ENCODE measurements at regions not wholly inside any gene's neighbourhood (a gene's known extent, or its start where the extent isn't known, plus 50 kb on each side); places are given as distances from the start of the nearest gene placed in this dataset.

GRCh38 chr12:41930866-41931437 is 213.7 kb downstream of the GXYLT1 start:
- DNase-seq (ENCODE audit: low spot score), result no peak

- DNase-seq (ENCODE audit: low spot score), result no peak
Measured at GRCh38 chr12:41924111-41924510, 220.6 kb downstream of the GXYLT1 start.

- DNase-seq (ENCODE audit: low spot score), result no peak
Measured at GRCh38 chr12:41923351-41923750, 221.3 kb downstream of the GXYLT1 start.

GRCh38 chr12:41920355-41920754 is 224.3 kb downstream of the GXYLT1 start:
- no peak for DNase-seq (ENCODE audit: low spot score)

GRCh38 chr12:41919526-41920261 is 225.0 kb downstream of the GXYLT1 start:
- DNase-seq (ENCODE audit: low spot score), result no peak

GRCh38 chr12:41919048-41919447 is 225.6 kb downstream of the GXYLT1 start:
- DNase-seq (ENCODE audit: low spot score), result no peak

- no peak for DNase-seq (ENCODE audit: low spot score)
Measured at GRCh38 chr12:41917938-41918341, 226.7 kb downstream of the GXYLT1 start.

GRCh38 chr12:41917181-41917580 is 227.5 kb downstream of the GXYLT1 start:
- no peak for DNase-seq (ENCODE audit: low spot score)

GRCh38 chr12:41910578-41911320 is 233.9 kb downstream of the GXYLT1 start:
- no peak for DNase-seq (ENCODE audit: low spot score)

GRCh38 chr12:41908206-41908605 is 236.5 kb downstream of the GXYLT1 start:
- DNase-seq (ENCODE audit: low spot score), result no peak

- DNase-seq (ENCODE audit: low spot score), result no peak
Measured at GRCh38 chr12:41907550-41907949, 237.1 kb downstream of the GXYLT1 start.

- DNase-seq (ENCODE audit: low spot score), result no peak
Measured at GRCh38 chr12:41907021-41907420, 237.7 kb downstream of the GXYLT1 start.

- no peak for DNase-seq (ENCODE audit: low spot score)
Measured at GRCh38 chr12:41905759-41906297, 238.8 kb downstream of the GXYLT1 start.

- DNase-seq (ENCODE audit: low spot score), result no peak
Measured at GRCh38 chr12:41905073-41905758, 239.5 kb downstream of the GXYLT1 start.

- no peak for DNase-seq (ENCODE audit: low spot score)
Measured at GRCh38 chr12:41904041-41904440, 240.6 kb downstream of the GXYLT1 start.

- no peak for DNase-seq (ENCODE audit: low spot score)
Measured at GRCh38 chr12:41903014-41903708, 241.5 kb downstream of the GXYLT1 start.

- no peak for DNase-seq (ENCODE audit: low spot score)
Measured at GRCh38 chr12:41899577-41899976, 245.1 kb downstream of the GXYLT1 start.

- DNase-seq (ENCODE audit: low spot score), result no peak
Measured at GRCh38 chr12:41897593-41897992, 247.1 kb downstream of the GXYLT1 start.

- no peak for DNase-seq (ENCODE audit: low spot score)
Measured at GRCh38 chr12:41893491-41893890, 251.2 kb downstream of the GXYLT1 start.

GRCh38 chr12:41892302-41892701 is 252.4 kb downstream of the GXYLT1 start:
- no peak for DNase-seq (ENCODE audit: low spot score)

- DNase-seq (ENCODE audit: low spot score), result no peak
Measured at GRCh38 chr12:41891226-41891625, 253.4 kb downstream of the GXYLT1 start.

GRCh38 chr12:41888285-41888684 is 256.4 kb downstream of the GXYLT1 start:
- no peak for DNase-seq (ENCODE audit: low spot score)
